Thyroid gland (tissue), 4 donors: ENCODE measurements at regions not wholly inside any gene's neighbourhood (a gene's known extent, or its start where the extent isn't known, plus 50 kb on each side); places are given as distances from the start of the nearest gene placed in this dataset.

Experiments used
- POLR2A ChIP-seq, 2 donors: fragments of 450-650 bp; IDR thresholded peaks; one replicate each; pipeline ENCODE4 v1.6.1; 2017; ENCODE audit warnings: antibody characterized with exemption in 2 of 2, mild to moderate bottlenecking in 2 of 2, moderate library complexity in 1 of 2
- TF ChIP-seq, protein P1 (sequence below), 6 experiments: fragments of 200-600 bp in 3 of 6; fragments of 450-650 bp in 3 of 6; sonication (generic) in 3 of 6; IDR thresholded peaks; one replicate each; pipeline ENCODE4 v1.5.1; 2016 to 2019; ENCODE audit warnings: antibody characterized with exemption in 6 of 6, mild to moderate bottlenecking in 2 of 6, inconsistent platforms in 1 of 6, moderate library complexity in 1 of 6

- no peak for TF ChIP-seq POLR2A (IDR thresholded peaks at IDR 0.05)
- TF ChIP-seq, protein P1, sequence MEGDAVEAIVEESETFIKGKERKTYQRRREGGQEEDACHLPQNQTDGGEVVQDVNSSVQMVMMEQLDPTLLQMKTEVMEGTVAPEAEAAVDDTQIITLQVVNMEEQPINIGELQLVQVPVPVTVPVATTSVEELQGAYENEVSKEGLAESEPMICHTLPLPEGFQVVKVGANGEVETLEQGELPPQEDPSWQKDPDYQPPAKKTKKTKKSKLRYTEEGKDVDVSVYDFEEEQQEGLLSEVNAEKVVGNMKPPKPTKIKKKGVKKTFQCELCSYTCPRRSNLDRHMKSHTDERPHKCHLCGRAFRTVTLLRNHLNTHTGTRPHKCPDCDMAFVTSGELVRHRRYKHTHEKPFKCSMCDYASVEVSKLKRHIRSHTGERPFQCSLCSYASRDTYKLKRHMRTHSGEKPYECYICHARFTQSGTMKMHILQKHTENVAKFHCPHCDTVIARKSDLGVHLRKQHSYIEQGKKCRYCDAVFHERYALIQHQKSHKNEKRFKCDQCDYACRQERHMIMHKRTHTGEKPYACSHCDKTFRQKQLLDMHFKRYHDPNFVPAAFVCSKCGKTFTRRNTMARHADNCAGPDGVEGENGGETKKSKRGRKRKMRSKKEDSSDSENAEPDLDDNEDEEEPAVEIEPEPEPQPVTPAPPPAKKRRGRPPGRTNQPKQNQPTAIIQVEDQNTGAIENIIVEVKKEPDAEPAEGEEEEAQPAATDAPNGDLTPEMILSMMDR (IDR thresholded peaks at IDR 0.05): no peak
Observed at GRCh38 chr2:175351512-175351911, 170.0 kb upstream of the ATP5MC3 start.
